H1 (cell line): ENCODE measurements at regions not wholly inside any gene's neighbourhood (a gene's known extent, or its start where the extent isn't known, plus 50 kb on each side); places are given as distances from the start of the nearest gene placed in this dataset.

Experiments used
- CTCF ChIA-PET: fragments of 300-600 bp; sonication (Branson Sonifier 250); formaldehyde crosslinking; loops from one replicate; lab custom pipeline; 2021; ENCODE audit not compliant: partially characterized antibody; lab: Charles Lee
- POLR2A ChIA-PET: fragments of 300-600 bp; sonication (Branson Sonifier 250); formaldehyde crosslinking; loops from one replicate; lab custom pipeline; 2021; ENCODE audit warnings: inconsistent platforms; ENCODE audit not compliant: partially characterized antibody; lab: Charles Lee
- DNase-seq, 2 experiments: peaks; one replicate each; pipeline versions ENCODE4 v3.0.0 to v3.0.0-alpha.2; 2010 to 2022; ENCODE audit warnings: low spot score in 2 of 2, low read depth in 1 of 2, mixed read lengths in 1 of 2
- FAIRE-seq: peaks from 2 replicates; lab custom pipeline; 2011; peaks lifted over from hg19 to GRCh38; lab: Jason Lieb, UNC
- H2AFZ ChIP-seq: 2 replicates; pipeline ENCODE4 v1.8.1; 2012; ENCODE audit warnings: low read length, inconsistent platforms
- H2AK5ac ChIP-seq: 2 replicates; pipeline ENCODE4 v1.6.1; 2013; ENCODE audit warnings: low read depth, low read length
- H2BK120ac ChIP-seq: replicated peaks from 2 replicates; pipeline ENCODE3; 2013; ENCODE audit warnings: low read depth, low read length, inconsistent platforms
- H2BK12ac ChIP-seq: 2 replicates; pipeline ENCODE4 v1.6.1; 2013; ENCODE audit warnings: low read depth, low read length
- H2BK15ac ChIP-seq: 2 replicates; pipeline ENCODE4 v1.6.1; 2013; ENCODE audit warnings: low read length
- H2BK20ac ChIP-seq: 2 replicates; pipeline ENCODE4 v1.6.1; 2013; ENCODE audit warnings: low read length
- H2BK5ac ChIP-seq: 2 replicates; pipeline ENCODE4 v1.6.1; 2013; ENCODE audit warnings: low read depth, low read length
- H3K14ac ChIP-seq: 2 replicates; pipeline ENCODE4 v1.6.1; 2013; ENCODE audit warnings: inconsistent platforms; ENCODE audit not compliant: insufficient read length
- H3K18ac ChIP-seq: 2 replicates; pipeline ENCODE4 v1.6.1; 2013; ENCODE audit warnings: low read length; ENCODE audit errors: extremely low read depth
- H3K23ac ChIP-seq: 2 replicates; pipeline ENCODE4 v1.6.1; 2013; ENCODE audit warnings: inconsistent platforms; ENCODE audit not compliant: insufficient read length
- H3K23me2 ChIP-seq: 2 replicates; pipeline ENCODE4 v1.6.1; 2013; ENCODE audit warnings: low read depth, low read length
- H3K27ac ChIP-seq: 2 replicates; pipeline ENCODE4 v1.6.1; 2011; ENCODE audit warnings: low read depth, low read length, inconsistent platforms
- H3K27me3 ChIP-seq, 4 experiments: replicated peaks in 1 of 4; 1 replicate in 1 of 4; 2 replicates in 3 of 4; pipeline versions ENCODE4 v1.6.1 to v1.8.1; 2011 to 2013; ENCODE audit warnings: low read length in 3 of 4, mild to moderate bottlenecking in 3 of 4, inconsistent platforms in 2 of 4, mixed read lengths in 2 of 4, moderate library complexity in 1 of 4; ENCODE audit not compliant: control insufficient read depth in 3 of 4, insufficient read depth in 3 of 4; ENCODE audit errors: extremely low read depth in 1 of 4
- H3K36me3 ChIP-seq, 4 experiments: 2 replicates each; pipeline versions ENCODE4 v1.6.1 to v1.8.1; 2011 to 2013; ENCODE audit warnings: mild to moderate bottlenecking in 4 of 4, low read length in 3 of 4, moderate library complexity in 2 of 4, control low read depth in 1 of 4, inconsistent platforms in 1 of 4; ENCODE audit not compliant: insufficient read depth in 4 of 4, control insufficient read depth in 2 of 4
- H3K4ac ChIP-seq: replicated peaks from 2 replicates; pipeline ENCODE3; 2013; ENCODE audit warnings: low read length, low read depth, mixed read lengths, inconsistent platforms; ENCODE audit not compliant: insufficient read length
- H3K4me1 ChIP-seq, 4 experiments: replicated peaks in 1 of 4; 1 replicate in 1 of 4; 2 replicates in 3 of 4; pipeline versions ENCODE4 v1.6.1 to v1.8.1; 2011 to 2013; ENCODE audit warnings: low read length in 3 of 4, inconsistent platforms in 2 of 4, mixed read lengths in 1 of 4; ENCODE audit not compliant: insufficient read depth in 4 of 4, control insufficient read depth in 3 of 4
- H3K4me2 ChIP-seq, 2 experiments: 2 replicates each; pipeline versions ENCODE4 v1.6.1 to v1.8.1; 2011 to 2013; ENCODE audit warnings: low read depth in 2 of 2, low read length in 2 of 2, control low read depth in 1 of 2, inconsistent platforms in 1 of 2, mild to moderate bottlenecking in 1 of 2; ENCODE audit not compliant: insufficient read depth in 1 of 2
- H3K4me3 ChIP-seq, 4 experiments: fragments of 200-600, 300-600 bp in 1 of 4; sonication (generic), shearing (Covaris generic), sonication (Bioruptor Twin) in 1 of 4; 2 replicates each; pipeline versions ENCODE4 v1.5.1 to v1.8.1; 2011 to 2016; ENCODE audit warnings: low read length in 4 of 4, low read depth in 3 of 4, control low read depth in 2 of 4, inconsistent platforms in 2 of 4, mild to moderate bottlenecking in 2 of 4, mixed read lengths in 1 of 4, moderate library complexity in 1 of 4; ENCODE audit not compliant: insufficient read depth in 2 of 4; ENCODE audit errors: extremely low read depth in 1 of 4
- H3K56ac ChIP-seq: replicated peaks from 2 replicates; pipeline ENCODE3; 2013; ENCODE audit warnings: low read depth, mild to moderate bottlenecking, mixed read lengths, low read length, inconsistent platforms; ENCODE audit not compliant: insufficient read length
- H3K79me1 ChIP-seq: 2 replicates; pipeline ENCODE4 v1.6.1; 2013; ENCODE audit warnings: low read depth, low read length, control low read depth
- H3K79me2 ChIP-seq, 2 experiments: 2 replicates each; pipeline versions ENCODE4 v1.6.1 to v1.8.1; 2012 to 2013; ENCODE audit warnings: low read length in 2 of 2, mild to moderate bottlenecking in 2 of 2, inconsistent platforms in 1 of 2; ENCODE audit not compliant: insufficient read depth in 2 of 2, control insufficient read depth in 1 of 2
- H3K9ac ChIP-seq, 4 experiments: replicated peaks in 1 of 4; 1 replicate in 1 of 4; 2 replicates in 3 of 4; pipeline versions ENCODE4 v1.6.1 to v1.8.1; 2011 to 2013; ENCODE audit warnings: low read depth in 3 of 4, low read length in 3 of 4, control low read depth in 2 of 4, mild to moderate bottlenecking in 2 of 4, moderate library complexity in 2 of 4, inconsistent platforms in 1 of 4; ENCODE audit errors: extremely low read depth in 1 of 4
- H3K9me3 ChIP-seq, 2 experiments: 2 replicates each; pipeline versions ENCODE4 v1.6.1 to v1.8.1; 2012 to 2013; ENCODE audit warnings: mild to moderate bottlenecking in 2 of 2, moderate library complexity in 2 of 2, control low read depth in 1 of 2, inconsistent platforms in 1 of 2, low read depth in 1 of 2, low read length in 1 of 2, mixed read lengths in 1 of 2; ENCODE audit not compliant: insufficient read depth in 2 of 2
- H4K20me1 ChIP-seq, 2 experiments: replicated peaks in 1 of 2; 2 replicates each; pipeline versions ENCODE3 to v1.8.1; 2011 to 2013; ENCODE audit warnings: inconsistent platforms in 2 of 2, low read length in 2 of 2, mild to moderate bottlenecking in 1 of 2; ENCODE audit not compliant: insufficient read depth in 2 of 2, control insufficient read depth in 1 of 2
- H4K5ac ChIP-seq: 2 replicates; pipeline ENCODE4 v1.6.1; 2013; ENCODE audit warnings: low read length, low read depth, mixed read lengths, inconsistent platforms; ENCODE audit not compliant: insufficient read length
- H4K8ac ChIP-seq: 2 replicates; pipeline ENCODE4 v1.8.0; 2013; ENCODE audit warnings: mild to moderate bottlenecking, moderate library complexity, low read length, inconsistent platforms; ENCODE audit not compliant: insufficient read depth; ENCODE audit errors: extremely low read depth
- H4K91ac ChIP-seq: replicated peaks from 2 replicates; pipeline ENCODE3; 2013; ENCODE audit warnings: low read length, mixed read lengths, inconsistent platforms; ENCODE audit not compliant: insufficient read length
- E2F6 ChIP-seq: IDR thresholded peaks from 2 replicates; pipeline ENCODE4 v1.6.1; 2012; ENCODE audit warnings: inconsistent platforms
- JUND ChIP-seq: IDR thresholded peaks from 2 replicates; pipeline ENCODE4 v1.6.1; 2011; ENCODE audit warnings: mild to moderate bottlenecking, improper control_type of control experiment, low read length
- RAD21 ChIP-seq, 2 experiments: IDR thresholded peaks in 1 of 2; conservative IDR thresholded peaks in 1 of 2; 2 replicates each; pipeline ENCODE4 v1.6.1; 2011; ENCODE audit warnings: low read depth in 2 of 2, low read length in 2 of 2, improper control_type of control experiment in 1 of 2, inconsistent platforms in 1 of 2, mild to moderate bottlenecking in 1 of 2, moderate library complexity in 1 of 2
- SIX5 ChIP-seq: IDR thresholded peaks from 2 replicates; pipeline ENCODE4 v1.6.1; 2011; ENCODE audit warnings: mild to moderate bottlenecking, low read depth, low read length
- WGBS, 2 experiments: shearing (Covaris generic) in 1 of 2; methylation state at CpG; one replicate each; pipeline versions ENCODE4 v1.1.6 to v1.1.7; 2013 to 2015; ENCODE audit warnings: low lambda C conversion rate in 2 of 2, mixed read lengths in 2 of 2, inconsistent platforms in 1 of 2, low coverage in 1 of 2, missing lambda C conversion rate in 1 of 2; ENCODE audit not compliant: insufficient replicate concordance in 2 of 2, insufficient coverage in 1 of 2, insufficient read length in 1 of 2; ENCODE audit errors: extremely low coverage in 1 of 2, missing lambda C conversion rate in 1 of 2; 5-methylcytosine and 5-hydroxymethylcytosine counted together

- POLR2A ChIA-PET: interaction anchor here (0.7 to 1.2 kb wide), 2 partner anchors 56 to 86 kb away, joined by 3 read pairs; no protein-coding TSS in a partner anchor
- no peaks in the 10 kb centered on the region for H3K4me1 ChIP-seq
- WGBS, 2 experiments: 63% methylated on average over 4 of the region's 4 CpGs; no CpG with 5 or more reads in 1 of the 2 experiments
Observed at GRCh38 chr14:34003691-34004090, 52.8 kb upstream of the EGLN3 start.

More at GRCh38 chr14:34003691-34004090, 52.8 kb upstream of the EGLN3 start:
- no peaks in the 10 kb centered on the region for H4K20me1 ChIP-seq
- no peak overlapping the region for H3K23ac ChIP-seq
- TF ChIP-seq RAD21 (IDR thresholded peaks at IDR 0.05 in 1 of 2, conservative IDR thresholded peaks at IDR 0.05 in 1 of 2; ENCODE audit: low read depth in 2 of 2, low read length in 2 of 2): no peak
- no peak for TF ChIP-seq JUND
- TF ChIP-seq E2F6: no peak
- TF ChIP-seq SIX5: no peak
- no peak overlapping the region for H3K9ac ChIP-seq
- H3K4me2 ChIP-seq: no peak overlapping the region
- H3K4ac ChIP-seq: no peak overlapping the region
- H3K4me3 ChIP-seq: no peak overlapping the region
- no peak overlapping the region for H2AK5ac ChIP-seq
- no peaks in the 10 kb centered on the region for H3K23me2 ChIP-seq
- DNase-seq (no peak), FAIRE-seq (no peak)
- H2BK5ac ChIP-seq: no peak overlapping the region
- H4K8ac ChIP-seq: no peak overlapping the region
- H4K5ac ChIP-seq: no peak overlapping the region
- no peaks in the 10 kb centered on the region for H3K9me3 ChIP-seq
- no peak overlapping the region for H2BK120ac ChIP-seq
- no peaks in the 10 kb centered on the region for H3K27me3 ChIP-seq
- no peaks in the 10 kb centered on the region for H3K79me2 ChIP-seq
- H3K56ac ChIP-seq: no peak overlapping the region
- H3K18ac ChIP-seq: no peak overlapping the region
- no peak overlapping the region for H2BK15ac ChIP-seq
- H2BK20ac ChIP-seq: no peak overlapping the region
- CTCF ChIA-PET: interaction anchor here (1.2 to 1.9 kb wide), 2 partner anchors 155 to 211 kb away, joined by 3 to 5 read pairs; no protein-coding TSS in a partner anchor
- H4K91ac ChIP-seq: no peak overlapping the region
- no peak overlapping the region for H2BK12ac ChIP-seq
- H3K36me3 ChIP-seq: no peaks in the 10 kb centered on the region
- no peak overlapping the region for H2AFZ ChIP-seq
- H3K27ac ChIP-seq: no peak overlapping the region
- no peaks in the 10 kb centered on the region for H3K79me1 ChIP-seq
- no peak overlapping the region for H3K14ac ChIP-seq
